Endodermal cell (in vitro differentiated cells): ENCODE measurements at regions not wholly inside any gene's neighbourhood (a gene's known extent, or its start where the extent isn't known, plus 50 kb on each side); places are given as distances from the start of the nearest gene placed in this dataset.

ENCODE experiments used
- DNase-seq: peaks from one replicate; pipeline ENCODE4 v3.0.0-alpha.2; 2017
- H3K27ac ChIP-seq: 2 replicates; pipeline ENCODE4 v1.5.1; 2013; ENCODE audit warnings: mild to moderate bottlenecking, low read depth, low read length, moderate library complexity
- H3K27me3 ChIP-seq: 2 replicates; pipeline ENCODE4 v1.6.1; 2013; ENCODE audit warnings: mild to moderate bottlenecking, low read length, moderate library complexity; ENCODE audit not compliant: insufficient read depth, control insufficient read depth, poor library complexity, severe bottlenecking
- H3K36me3 ChIP-seq: 2 replicates; pipeline ENCODE4 v1.7.0; 2013; ENCODE audit warnings: mild to moderate bottlenecking, low read length, moderate library complexity; ENCODE audit not compliant: control insufficient read depth, insufficient read depth
- H3K4me1 ChIP-seq: one replicate; pipeline ENCODE4 v1.7.0; 2013; ENCODE audit warnings: low read length; ENCODE audit not compliant: control insufficient read depth, insufficient read depth
- H3K4me3 ChIP-seq: 2 replicates; pipeline ENCODE4 v1.5.1; 2013; ENCODE audit warnings: mild to moderate bottlenecking, low read length, moderate library complexity
- H3K9ac ChIP-seq: 2 replicates; pipeline ENCODE4 v1.6.1; 2013; ENCODE audit warnings: mild to moderate bottlenecking, low read length, moderate library complexity; ENCODE audit not compliant: poor library complexity, severe bottlenecking; ENCODE audit errors: extremely low read depth
- H3K9me3 ChIP-seq: 2 replicates; pipeline ENCODE4 v1.6.1; 2013; ENCODE audit warnings: mild to moderate bottlenecking, low read length, moderate library complexity; ENCODE audit not compliant: control insufficient read depth
- H3K27ac Mint-ChIP-seq: 2 replicates; pipeline ENCODE4 v1.8.0; 2020; ENCODE audit warnings: mixed read lengths
- H3K27me3 Mint-ChIP-seq: 2 replicates; pipeline ENCODE4 v1.8.0; 2021; ENCODE audit warnings: mild to moderate bottlenecking, mixed read lengths; ENCODE audit not compliant: insufficient read depth
- H3K36me3 Mint-ChIP-seq: 2 replicates; pipeline ENCODE4 v1.8.0; 2020; ENCODE audit warnings: low read depth, mixed read lengths
- H3K4me1 Mint-ChIP-seq: 2 replicates; pipeline ENCODE4 v1.8.0; 2020; ENCODE audit warnings: mixed read lengths
- H3K4me3 Mint-ChIP-seq: 2 replicates; pipeline ENCODE4 v1.8.0; 2020; ENCODE audit warnings: mild to moderate bottlenecking, moderate library complexity, mixed read lengths
- H3K9me3 Mint-ChIP-seq: 2 replicates; pipeline ENCODE4 v1.8.0; 2020; ENCODE audit warnings: mild to moderate bottlenecking, mixed read lengths
- CTCF ChIP-seq: fragments of 200-600 bp; sonication (generic); conservative IDR thresholded peaks from 2 replicates; pipeline ENCODE4 v1.5.0; 2021; ENCODE audit warnings: antibody characterized with exemption, mild to moderate bottlenecking
- WGBS, 2 experiments: methylation state at CpG; one replicate each; pipeline versions ENCODE4 v1.1.5 to v1.1.7; 2013; ENCODE audit warnings: missing lambda C conversion rate in 2 of 2, mixed read lengths in 1 of 2; ENCODE audit not compliant: insufficient coverage in 1 of 2, insufficient read length in 1 of 2; 5-methylcytosine and 5-hydroxymethylcytosine counted together

- H3K4me1 Mint-ChIP-seq, result peaks cover 3% of the 10 kb centered on the region
- H3K27ac Mint-ChIP-seq, result no peak overlapping the region
- no peaks in the 10 kb centered on the region for H3K36me3 ChIP-seq
- no peaks in the 10 kb centered on the region for H3K36me3 Mint-ChIP-seq
- no peak overlapping the region for H3K4me3 ChIP-seq
- H3K9me3 ChIP-seq, result no peaks in the 10 kb centered on the region
- H3K9me3 Mint-ChIP-seq, result no peaks in the 10 kb centered on the region
- H3K4me1 ChIP-seq, result no peaks in the 10 kb centered on the region
- no peak overlapping the region for H3K27ac ChIP-seq
- no peak for DNase-seq
- no peak for TF ChIP-seq CTCF
- no peaks in the 10 kb centered on the region for H3K27me3 Mint-ChIP-seq
- H3K9ac ChIP-seq, result no peak overlapping the region
- H3K27me3 ChIP-seq, result no peaks in the 10 kb centered on the region
- H3K4me3 Mint-ChIP-seq, result no peak overlapping the region
Observed at GRCh38 chr20:12599494-12599893, 409.3 kb upstream of the SPTLC3 start.

GRCh38 chr20:12605751-12606150, 403.0 kb upstream of the SPTLC3 start:
- Mint-ChIP-seq H3K4me1 (no peaks in the 10 kb centered on the region), H3K36me3 (no peaks in the 10 kb centered on the region), H3K27ac (no peak overlapping the region), H3K9me3 (no peaks in the 10 kb centered on the region), H3K4me3 (no peak overlapping the region), H3K27me3 (no peaks in the 10 kb centered on the region)
- H3K27ac ChIP-seq, result no peak overlapping the region
- DNase-seq, result no peak
- no peaks in the 10 kb centered on the region for H3K9me3 ChIP-seq
- 83 to 86% methylated on average over 1 to 2 of the region's 2 CpGs for WGBS, 2 experiments
- no peak overlapping the region for H3K9ac ChIP-seq
- H3K4me3 ChIP-seq, result no peak overlapping the region
- H3K4me1 ChIP-seq, result no peaks in the 10 kb centered on the region
- no peaks in the 10 kb centered on the region for H3K36me3 ChIP-seq
- TF ChIP-seq CTCF, result no peak
- H3K27me3 ChIP-seq, result no peaks in the 10 kb centered on the region

GRCh38 chr20:12610871-12611270, 397.9 kb upstream of the SPTLC3 start:
- H3K4me3 ChIP-seq, result no peak overlapping the region
- TF ChIP-seq CTCF, result no peak
- no peaks in the 10 kb centered on the region for H3K4me1 Mint-ChIP-seq
- DNase-seq, result no peak
- H3K9me3 ChIP-seq, result no peaks in the 10 kb centered on the region
- WGBS, 2 experiments, result 83% methylated on average over 1 of the region's 1 CpG; no CpG with 5 or more reads in 1 of the 2 experiments
- H3K27ac Mint-ChIP-seq, result no peak overlapping the region
- no peaks in the 10 kb centered on the region for H3K27me3 ChIP-seq
- no peak overlapping the region for H3K9ac ChIP-seq
- no peak overlapping the region for H3K4me3 Mint-ChIP-seq
- no peaks in the 10 kb centered on the region for H3K4me1 ChIP-seq
- no peaks in the 10 kb centered on the region for H3K36me3 ChIP-seq
- no peaks in the 10 kb centered on the region for H3K27me3 Mint-ChIP-seq
- H3K36me3 Mint-ChIP-seq, result no peaks in the 10 kb centered on the region
- no peak overlapping the region for H3K27ac ChIP-seq
- H3K9me3 Mint-ChIP-seq, result no peaks in the 10 kb centered on the region
